GM18508 (cell line): ENCODE measurements at regions not wholly inside any gene's neighbourhood (a gene's known extent, or its start where the extent isn't known, plus 50 kb on each side); places are given as distances from the start of the nearest gene placed in this dataset.
"Not testable (repeated sequence)": the region's sequence is repeated elsewhere in the genome, so short reads cannot be mapped to it uniquely, and the experiment has no call there.

Experiments used
- ATAC-seq: cut with Tn5 transposase; IDR thresholded peaks from one replicate; pipeline ENCODE4 v1.9.1; 2021; ENCODE audit warnings: moderate number of reproducible peaks; ENCODE audit not compliant: insufficient read depth, unreplicated experiment

GRCh38 chr2:56590611-56591010, 406.8 kb downstream of the CCDC85A start:
- no peak for ATAC-seq

- ATAC-seq = not testable (repeated sequence)
These were observed 422.3 kb downstream of the CCDC85A start for GRCh38 chr2:56606086-56606485.

- no peak for ATAC-seq
These were observed 429.5 kb downstream of the CCDC85A start for GRCh38 chr2:56613254-56613653.

- no peak for ATAC-seq
These were observed 430.1 kb downstream of the CCDC85A start for GRCh38 chr2:56613920-56614319.

DNA sequence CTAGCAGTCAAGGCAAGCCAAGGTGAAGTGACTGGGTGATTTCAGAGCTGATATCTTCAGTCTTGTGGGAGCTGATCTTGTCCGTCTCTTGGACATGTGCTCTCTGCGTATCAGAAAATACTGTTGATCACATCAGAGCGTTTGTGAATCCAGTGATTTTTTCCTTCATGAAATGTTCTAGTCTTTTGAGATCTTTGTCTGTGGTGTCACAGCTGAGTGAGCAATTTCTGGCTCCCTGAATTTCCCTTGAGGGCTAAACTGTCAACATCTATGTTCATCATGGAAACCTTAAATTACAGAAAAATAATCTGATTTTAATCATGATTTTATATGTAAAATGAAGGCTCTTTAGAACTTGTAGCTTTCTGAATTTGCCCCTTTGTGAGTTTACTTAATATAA, 432.0 kb downstream of the CCDC85A start:
- ATAC-seq = no peak

- no peak for ATAC-seq
These were observed 440.4 kb downstream of the CCDC85A start for GRCh38 chr2:56624181-56624580.

DNA sequence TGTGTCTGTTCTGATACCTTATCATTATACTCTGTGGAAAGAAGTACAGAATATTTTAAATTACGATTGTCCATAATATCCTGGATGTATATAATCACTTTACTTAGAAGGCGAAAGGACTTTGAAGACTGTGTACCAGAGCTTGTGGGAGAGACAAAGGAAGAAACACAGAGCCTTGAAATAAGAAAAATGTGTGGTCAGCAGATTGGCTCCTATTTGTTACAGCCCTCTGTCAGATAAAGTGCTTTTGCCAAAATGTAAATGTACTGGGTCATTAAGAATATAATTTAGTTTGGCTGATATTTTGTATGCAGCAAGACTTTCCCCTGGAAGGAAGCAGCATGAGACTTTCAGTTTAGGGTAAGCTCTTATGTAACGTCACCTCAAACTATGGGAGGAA, 443.1 kb downstream of the CCDC85A start:
- no peak for ATAC-seq

GRCh38 chr2:56630286-56630685, 446.5 kb downstream of the CCDC85A start:
- ATAC-seq = no peak

DNA sequence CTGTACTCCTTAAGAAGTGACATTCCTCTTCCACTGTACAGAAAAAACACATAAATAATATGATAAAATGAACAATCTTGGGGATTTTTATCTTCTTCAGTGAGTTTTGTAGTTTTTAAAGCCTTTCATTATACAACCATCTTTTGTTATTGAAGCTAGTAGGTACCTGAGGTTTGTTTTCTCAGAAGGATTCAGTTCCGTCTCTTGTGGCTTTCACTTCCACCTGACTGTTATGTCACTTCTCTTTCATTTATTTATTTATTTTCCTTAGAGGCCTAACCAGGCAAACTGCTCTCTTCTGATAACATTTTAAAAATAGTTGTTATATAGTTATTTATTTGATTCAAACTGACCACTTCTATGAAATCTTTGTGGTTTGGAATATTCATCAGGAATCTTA, 464.2 kb downstream of the CCDC85A start:
- no peak for ATAC-seq

- ATAC-seq = no peak
These were observed 465.0 kb downstream of the CCDC85A start for GRCh38 chr2:56648802-56649201.

GRCh38 chr2:56654936-56655335, 471.1 kb downstream of the CCDC85A start:
- no peak for ATAC-seq

- ATAC-seq = no peak
These were observed 473.0 kb downstream of the CCDC85A start for GRCh38 chr2:56656826-56657225.

- no peak for ATAC-seq
These were observed 483.0 kb downstream of the CCDC85A start for GRCh38 chr2:56666777-56667176.

DNA sequence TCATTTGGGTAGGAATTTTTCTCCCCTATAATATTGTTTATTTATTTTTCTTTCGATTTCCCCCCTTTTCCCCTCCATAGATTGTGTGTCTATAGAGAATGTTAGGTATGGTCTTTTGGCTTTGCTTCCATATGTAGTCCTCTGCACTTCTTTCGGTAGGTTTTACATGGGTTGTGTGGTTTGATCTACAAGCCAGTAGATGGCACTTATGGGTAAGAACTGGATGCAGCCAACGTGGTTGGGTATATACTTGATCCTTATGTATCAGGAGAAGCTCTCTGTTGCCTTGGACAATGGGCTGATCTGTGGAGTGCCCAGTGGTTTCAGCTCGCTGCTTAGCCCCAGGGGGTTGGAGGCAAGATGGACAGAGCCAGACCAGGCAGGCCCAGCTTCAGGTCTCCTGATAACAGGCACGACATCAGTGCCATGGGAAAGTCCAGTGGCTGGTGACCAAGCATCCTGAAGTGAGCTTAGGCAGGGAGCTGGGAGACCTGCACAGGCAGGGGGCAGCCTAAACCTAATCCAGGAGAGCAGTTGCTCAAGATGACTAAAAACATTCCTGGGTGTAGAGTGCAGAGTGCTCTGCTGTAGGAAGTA, 488.3 kb downstream of the CCDC85A start:
- ATAC-seq = no peak

GRCh38 chr2:56674084-56674483, 490.3 kb downstream of the CCDC85A start:
- no peak for ATAC-seq

GRCh38 chr2:56676966-56677365, 493.2 kb downstream of the CCDC85A start:
- no peak for ATAC-seq

DNA sequence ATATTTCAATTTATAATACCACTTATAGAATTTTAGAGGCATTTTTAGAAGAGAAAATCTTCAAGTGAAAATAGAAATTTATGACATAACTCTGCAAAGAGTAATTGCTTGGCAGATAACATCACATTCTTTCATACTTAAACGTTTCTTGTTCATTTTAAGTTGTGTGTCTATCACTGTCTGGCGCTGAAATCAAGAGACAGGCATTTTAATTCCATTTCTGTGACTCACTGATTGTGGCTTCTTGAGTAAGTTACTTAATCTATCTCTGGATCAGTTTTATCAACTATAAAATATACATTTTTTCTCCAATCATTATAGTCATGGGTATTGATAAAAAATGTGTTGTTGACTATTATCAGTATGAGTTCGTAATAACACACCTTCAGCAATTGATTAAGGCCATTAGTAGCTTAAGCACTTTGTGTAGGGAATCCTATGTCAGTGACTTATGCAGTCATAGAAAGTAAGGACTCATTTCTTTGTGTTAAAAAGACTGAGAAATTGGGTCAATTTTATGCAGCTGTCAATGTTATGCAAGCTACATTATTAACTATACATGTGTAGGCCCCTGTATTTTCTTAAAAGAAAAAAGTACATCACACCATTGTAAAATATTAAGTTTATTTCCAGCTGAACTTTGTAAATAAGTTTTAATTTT, 497.3 kb downstream of the CCDC85A start:
- no peak for ATAC-seq

DNA sequence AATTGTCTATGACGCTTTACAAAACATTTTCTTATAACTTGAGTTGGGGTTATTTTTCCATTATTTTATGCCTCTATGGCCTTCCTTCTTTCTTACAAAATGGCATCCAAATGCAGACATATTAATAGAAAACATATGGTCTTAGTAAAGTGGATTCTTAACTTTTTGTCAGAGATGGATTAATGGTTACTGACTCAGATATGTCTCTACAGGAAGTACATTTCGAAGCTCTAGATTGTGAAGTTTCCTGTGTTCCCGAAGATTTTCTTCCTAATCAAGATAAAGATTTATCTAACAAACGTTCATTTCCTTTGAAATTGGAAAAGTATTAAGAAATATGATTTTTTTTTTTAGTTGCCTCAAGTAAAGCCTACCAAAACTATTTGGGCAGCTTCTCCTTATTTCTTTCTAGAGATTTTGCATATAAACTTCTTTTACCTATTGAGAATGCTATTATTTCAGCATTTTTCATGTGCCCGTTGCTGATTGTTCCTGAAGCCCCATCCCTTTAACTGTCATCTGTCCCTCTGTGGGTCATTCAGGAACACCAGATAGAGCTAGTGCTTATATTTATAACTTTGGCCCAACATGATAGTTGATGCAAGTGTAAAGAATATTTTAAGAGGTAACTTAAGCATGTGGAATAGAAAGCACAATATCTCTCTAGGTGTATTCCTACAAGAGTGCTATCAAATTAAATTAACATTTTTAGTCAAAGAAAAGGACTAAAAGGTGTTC, 498.0 kb downstream of the CCDC85A start:
- no peak for ATAC-seq

- ATAC-seq = no peak
These were observed 498.6 kb downstream of the CCDC85A start for GRCh38 chr2:56682397-56682760.

- no peak for ATAC-seq
These were observed 500.5 kb downstream of the CCDC85A start for GRCh38 chr2:56684327-56684726.

DNA sequence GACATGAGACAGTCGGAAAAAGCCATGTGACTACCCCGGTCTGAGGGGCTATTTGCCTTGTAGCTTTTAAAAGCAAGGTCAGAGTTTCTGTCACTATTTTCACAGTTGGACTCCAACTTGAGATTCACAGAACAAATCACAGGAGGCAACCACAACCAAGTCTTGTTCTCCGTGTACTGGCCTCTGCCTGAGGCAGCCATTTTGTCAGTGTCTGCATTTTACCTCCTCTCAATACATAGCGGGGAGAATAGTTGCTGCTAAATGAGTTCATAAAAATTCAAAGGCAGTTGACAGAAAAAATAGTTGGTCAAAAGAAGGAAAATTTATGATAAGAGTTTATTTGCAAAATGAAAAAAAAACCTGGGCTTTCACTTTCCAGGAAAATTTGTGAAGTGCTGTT, 501.4 kb downstream of the CCDC85A start:
- no peak for ATAC-seq

DNA sequence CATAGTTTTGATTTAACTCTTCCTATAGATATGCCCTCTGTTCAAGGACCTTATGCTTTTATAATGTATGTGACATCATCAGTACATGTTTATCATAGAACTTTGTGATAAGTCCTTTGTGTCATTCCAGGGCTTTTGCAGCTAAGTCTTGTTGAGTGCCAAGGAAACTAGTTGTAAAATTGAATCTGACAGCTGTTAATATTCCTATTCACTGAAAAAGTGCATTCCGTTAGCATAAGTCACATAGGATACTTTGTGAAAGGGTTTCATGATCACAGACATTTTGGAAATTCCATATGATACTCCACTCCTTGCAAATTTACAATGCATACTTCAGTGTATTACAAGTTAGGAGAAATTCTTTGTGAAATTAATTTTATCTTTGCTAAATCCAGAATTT, 503.4 kb downstream of the CCDC85A start:
- ATAC-seq = no peak
